ENCODE measurements at regions not wholly inside any gene's neighbourhood (a gene's known extent, or its start where the extent isn't known, plus 50 kb on each side); places are given as distances from the start of the nearest gene placed in this dataset.

DNA sequence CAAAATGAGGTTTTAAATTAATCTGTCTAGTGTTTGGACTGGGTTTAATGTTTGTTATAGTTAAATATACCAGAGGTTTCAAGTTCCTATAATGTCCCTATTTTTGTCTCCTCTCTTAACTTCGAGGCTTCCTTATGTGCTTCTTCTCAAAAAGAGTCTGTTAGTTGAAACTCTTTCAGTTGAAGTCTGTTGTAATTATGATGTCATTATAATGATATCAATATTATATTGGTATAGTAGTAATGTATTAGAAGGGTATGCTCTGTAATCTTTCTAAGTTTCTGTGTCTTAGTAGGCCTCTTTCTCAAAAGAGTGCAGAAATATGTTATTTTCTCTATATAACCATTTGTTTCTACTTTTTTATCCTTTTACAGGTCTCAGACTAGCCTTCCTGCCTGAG lies 1148.0 kb downstream of the NSUN3 start:
- no peaks in the 10 kb centered on the region for H3K27me3 ChIP-seq (ENCODE audit: insufficient read depth, low read depth, low read length)
- no peaks in the 10 kb centered on the region for H4K20me1 ChIP-seq (ENCODE audit: insufficient read depth)
- no peak overlapping the region for H3K27ac ChIP-seq (ENCODE audit: low read length)
- H3K4me2 ChIP-seq (ENCODE audit: low read length) = no peak overlapping the region
- H3K79me2 ChIP-seq (replicated peaks; ENCODE audit: insufficient read depth, low read length) = no peaks in the 10 kb centered on the region
- H3K9me3 ChIP-seq (ENCODE audit: low read length) = no peaks in the 10 kb centered on the region
- no peak overlapping the region for H3K9ac ChIP-seq (ENCODE audit: low read length)
- H2AFZ ChIP-seq (ENCODE audit: low read depth, low read length) = no peak overlapping the region
- no peaks in the 10 kb centered on the region for H3K9me2 ChIP-seq (ENCODE audit: insufficient read depth, low read length)
- no peaks in the 10 kb centered on the region for H3F3A ChIP-seq (ENCODE audit: insufficient read depth, low read length, poor library complexity, severe bottlenecking)
- H3K36me3 ChIP-seq (ENCODE audit: insufficient read depth, low read length) = no peaks in the 10 kb centered on the region
- no peak overlapping the region for H3K4me3 ChIP-seq (ENCODE audit: low read length)
- TF ChIP-seq POLR2AphosphoS5 (IDR thresholded peaks at IDR 0.05) = no peak
- no peak for TF ChIP-seq EP300 (conservative IDR thresholded peaks at IDR 0.05; ENCODE audit: poor library complexity, severe bottlenecking)
- TF ChIP-seq SMC3 (conservative IDR thresholded peaks at IDR 0.05; ENCODE audit: poor library complexity) = no peak
- no peak for TF ChIP-seq EZH2 (IDR thresholded peaks at IDR 0.05; ENCODE audit: borderline replicate concordance, insufficient read depth, low read length, poor library complexity, severe bottlenecking)
- TF ChIP-seq RAD21 (conservative IDR thresholded peaks at IDR 0.05) = no peak
- no peak for TF ChIP-seq MXI1 (conservative IDR thresholded peaks at IDR 0.05; ENCODE audit: poor library complexity, severe bottlenecking)
- TF ChIP-seq TAF1 (IDR thresholded peaks at IDR 0.05; ENCODE audit: low read depth) = no peak
- TF ChIP-seq, protein P1, sequence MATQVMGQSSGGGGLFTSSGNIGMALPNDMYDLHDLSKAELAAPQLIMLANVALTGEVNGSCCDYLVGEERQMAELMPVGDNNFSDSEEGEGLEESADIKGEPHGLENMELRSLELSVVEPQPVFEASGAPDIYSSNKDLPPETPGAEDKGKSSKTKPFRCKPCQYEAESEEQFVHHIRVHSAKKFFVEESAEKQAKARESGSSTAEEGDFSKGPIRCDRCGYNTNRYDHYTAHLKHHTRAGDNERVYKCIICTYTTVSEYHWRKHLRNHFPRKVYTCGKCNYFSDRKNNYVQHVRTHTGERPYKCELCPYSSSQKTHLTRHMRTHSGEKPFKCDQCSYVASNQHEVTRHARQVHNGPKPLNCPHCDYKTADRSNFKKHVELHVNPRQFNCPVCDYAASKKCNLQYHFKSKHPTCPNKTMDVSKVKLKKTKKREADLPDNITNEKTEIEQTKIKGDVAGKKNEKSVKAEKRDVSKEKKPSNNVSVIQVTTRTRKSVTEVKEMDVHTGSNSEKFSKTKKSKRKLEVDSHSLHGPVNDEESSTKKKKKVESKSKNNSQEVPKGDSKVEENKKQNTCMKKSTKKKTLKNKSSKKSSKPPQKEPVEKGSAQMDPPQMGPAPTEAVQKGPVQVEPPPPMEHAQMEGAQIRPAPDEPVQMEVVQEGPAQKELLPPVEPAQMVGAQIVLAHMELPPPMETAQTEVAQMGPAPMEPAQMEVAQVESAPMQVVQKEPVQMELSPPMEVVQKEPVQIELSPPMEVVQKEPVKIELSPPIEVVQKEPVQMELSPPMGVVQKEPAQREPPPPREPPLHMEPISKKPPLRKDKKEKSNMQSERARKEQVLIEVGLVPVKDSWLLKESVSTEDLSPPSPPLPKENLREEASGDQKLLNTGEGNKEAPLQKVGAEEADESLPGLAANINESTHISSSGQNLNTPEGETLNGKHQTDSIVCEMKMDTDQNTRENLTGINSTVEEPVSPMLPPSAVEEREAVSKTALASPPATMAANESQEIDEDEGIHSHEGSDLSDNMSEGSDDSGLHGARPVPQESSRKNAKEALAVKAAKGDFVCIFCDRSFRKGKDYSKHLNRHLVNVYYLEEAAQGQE (IDR thresholded peaks at IDR 0.05; ENCODE audit: borderline replicate concordance) = no peak
- no peak for TF ChIP-seq CTCF (IDR thresholded peaks at IDR 0.05; ENCODE audit: poor library complexity, severe bottlenecking)

- Histone ChIP-seq H3F3A (ENCODE audit: insufficient read depth, low read length, poor library complexity, severe bottlenecking) (no peaks in the 10 kb centered on the region), H3K9me2 (ENCODE audit: insufficient read depth, low read length) (no peaks in the 10 kb centered on the region), H3K9ac (ENCODE audit: low read length) (no peak overlapping the region), H3K4me2 (ENCODE audit: low read length) (no peak overlapping the region), H3K27me3 (ENCODE audit: insufficient read depth, low read depth, low read length) (no peaks in the 10 kb centered on the region), H2AFZ (ENCODE audit: low read depth, low read length) (no peak overlapping the region), H3K27ac (ENCODE audit: low read length) (no peak overlapping the region), H4K20me1 (ENCODE audit: insufficient read depth) (no peaks in the 10 kb centered on the region), H3K79me2 (replicated peaks; ENCODE audit: insufficient read depth, low read length) (no peaks in the 10 kb centered on the region), H3K9me3 (ENCODE audit: low read length) (no peaks in the 10 kb centered on the region), H3K36me3 (ENCODE audit: insufficient read depth, low read length) (no peaks in the 10 kb centered on the region), H3K4me3 (ENCODE audit: low read length) (no peak overlapping the region)
- TF ChIP-seq TAF1 (IDR thresholded peaks at IDR 0.05; ENCODE audit: low read depth) (no peak), EZH2 (IDR thresholded peaks at IDR 0.05; ENCODE audit: borderline replicate concordance, insufficient read depth, low read length, poor library complexity, severe bottlenecking) (no peak), SMC3 (conservative IDR thresholded peaks at IDR 0.05; ENCODE audit: poor library complexity) (no peak), POLR2AphosphoS5 (IDR thresholded peaks at IDR 0.05) (no peak)
Measured at GRCh38 chr3:95212117-95212516, 1149.3 kb downstream of the NSUN3 start.
